ENCODE measurements at regions not wholly inside any gene's neighbourhood (a gene's known extent, or its start where the extent isn't known, plus 50 kb on each side); places are given as distances from the start of the nearest gene placed in this dataset.

DNA sequence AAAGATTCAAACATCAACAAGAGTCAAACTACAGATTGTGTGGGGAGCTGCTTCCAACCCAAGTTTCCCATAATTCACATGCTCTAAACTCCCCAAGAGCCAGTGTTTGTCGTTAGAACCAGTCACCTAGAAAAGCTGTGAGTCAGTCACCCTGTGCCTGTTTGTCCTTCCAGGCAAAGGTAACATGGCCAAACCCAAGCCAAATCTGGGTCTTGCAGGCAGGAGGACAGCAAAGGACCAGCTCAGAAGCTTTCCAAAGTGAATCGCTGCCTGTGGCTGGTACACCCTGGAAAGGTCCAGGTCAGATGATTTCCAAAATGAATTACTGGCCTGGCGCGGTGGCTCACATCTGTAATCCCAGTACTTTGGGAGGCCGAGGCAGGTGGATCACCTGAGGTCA, 251.5 kb downstream of the FAM43A start:
- ChIA-PET POLR2A (no interaction called here), CTCF (no interaction called here)
- Histone ChIP-seq H3K27me3 (ENCODE audit: control insufficient read depth, insufficient read depth, low read length) (peaks cover 32% of the 10 kb centered on the region), H3K27ac (ENCODE audit: low read depth, low read length) (no peak overlapping the region), H3K9me3 (ENCODE audit: control insufficient read depth, insufficient read depth, low read length) (peaks cover 3% of the 10 kb centered on the region; the same call in 1 of the 2 replicates), H3K4me3 (ENCODE audit: low read depth, low read length) (no peak overlapping the region)
- TF ChIP-seq, protein P1, sequence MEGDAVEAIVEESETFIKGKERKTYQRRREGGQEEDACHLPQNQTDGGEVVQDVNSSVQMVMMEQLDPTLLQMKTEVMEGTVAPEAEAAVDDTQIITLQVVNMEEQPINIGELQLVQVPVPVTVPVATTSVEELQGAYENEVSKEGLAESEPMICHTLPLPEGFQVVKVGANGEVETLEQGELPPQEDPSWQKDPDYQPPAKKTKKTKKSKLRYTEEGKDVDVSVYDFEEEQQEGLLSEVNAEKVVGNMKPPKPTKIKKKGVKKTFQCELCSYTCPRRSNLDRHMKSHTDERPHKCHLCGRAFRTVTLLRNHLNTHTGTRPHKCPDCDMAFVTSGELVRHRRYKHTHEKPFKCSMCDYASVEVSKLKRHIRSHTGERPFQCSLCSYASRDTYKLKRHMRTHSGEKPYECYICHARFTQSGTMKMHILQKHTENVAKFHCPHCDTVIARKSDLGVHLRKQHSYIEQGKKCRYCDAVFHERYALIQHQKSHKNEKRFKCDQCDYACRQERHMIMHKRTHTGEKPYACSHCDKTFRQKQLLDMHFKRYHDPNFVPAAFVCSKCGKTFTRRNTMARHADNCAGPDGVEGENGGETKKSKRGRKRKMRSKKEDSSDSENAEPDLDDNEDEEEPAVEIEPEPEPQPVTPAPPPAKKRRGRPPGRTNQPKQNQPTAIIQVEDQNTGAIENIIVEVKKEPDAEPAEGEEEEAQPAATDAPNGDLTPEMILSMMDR (IDR thresholded peaks at IDR 0.05; ENCODE audit: low read depth, low read length) = no peak
- DNase-seq (ENCODE audit: low read depth, low spot score) = no peak

DNA sequence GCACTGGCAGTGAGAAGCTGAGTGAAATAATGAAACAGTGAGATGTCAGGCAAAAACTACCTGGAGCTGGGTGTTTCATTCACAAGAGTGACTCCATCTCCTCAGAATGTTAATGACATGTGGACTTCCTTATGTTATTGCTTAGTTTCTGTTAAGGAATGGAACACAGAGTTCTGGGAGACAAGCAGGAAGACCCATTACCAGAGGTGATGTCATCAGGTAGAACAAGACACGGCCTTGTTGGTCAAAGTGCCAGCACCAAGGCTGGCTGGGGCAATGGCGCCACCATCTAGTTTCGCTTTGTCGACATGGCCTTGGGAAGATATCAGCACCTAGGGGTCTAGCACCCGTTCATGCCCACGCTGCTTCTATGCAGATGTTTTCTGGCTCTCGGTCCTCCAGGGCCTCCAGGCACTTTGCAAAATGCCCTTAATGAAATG, 252.2 kb downstream of the FAM43A start:
- no peak for DNase-seq (ENCODE audit: low read depth, low spot score)
- Histone ChIP-seq H3K27me3 (ENCODE audit: control insufficient read depth, insufficient read depth, low read length) (peaks cover 32% of the 10 kb centered on the region), H3K27ac (ENCODE audit: low read depth, low read length) (no peak overlapping the region), H3K4me3 (ENCODE audit: low read depth, low read length) (no peak overlapping the region), H3K9me3 (ENCODE audit: control insufficient read depth, insufficient read depth, low read length) (peaks cover 3% of the 10 kb centered on the region; the same call in 1 of the 2 replicates)
- CTCF ChIA-PET = no interaction called here
- TF ChIP-seq, protein P1 (IDR thresholded peaks at IDR 0.05; ENCODE audit: low read depth, low read length) = no peak
- POLR2A ChIA-PET = no interaction called here

DNA sequence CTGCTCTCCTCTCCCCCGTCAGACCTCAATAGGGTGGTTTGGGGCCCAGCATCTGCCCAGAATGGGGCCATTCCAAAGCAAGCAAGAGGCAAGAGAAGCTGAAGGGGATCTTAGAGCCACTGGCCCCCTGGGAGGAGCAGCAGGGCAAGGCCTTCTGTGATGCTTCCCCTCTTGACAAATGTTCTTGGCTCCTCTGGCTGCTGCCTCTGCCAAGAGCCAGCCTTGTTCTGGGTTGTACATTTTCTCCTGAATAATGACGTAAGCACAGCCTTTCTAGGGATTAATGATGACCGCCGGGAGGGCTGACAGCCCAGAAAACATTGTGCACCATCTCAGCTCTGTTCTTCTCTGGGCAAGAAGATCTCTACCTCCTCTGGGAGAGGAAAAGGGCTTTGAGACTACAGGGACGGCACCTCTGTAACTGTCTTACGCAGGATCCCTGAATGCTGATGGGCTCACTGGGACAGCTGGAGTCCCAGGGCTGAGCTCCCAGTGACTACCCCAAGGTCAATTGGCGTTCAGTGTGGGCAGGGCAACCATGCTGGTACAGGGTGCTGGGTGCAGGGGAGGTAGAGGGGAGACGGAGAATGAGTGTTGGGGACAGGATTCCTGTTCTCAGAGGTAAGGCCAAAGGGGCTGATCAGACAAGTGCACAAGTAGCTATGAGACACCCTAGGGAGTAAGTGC, 253.3 kb downstream of the FAM43A start:
- H3K4me3 ChIP-seq (ENCODE audit: low read depth, low read length) = no peak overlapping the region
- no peak overlapping the region for H3K27ac ChIP-seq (ENCODE audit: low read depth, low read length)
- DNase-seq (ENCODE audit: low read depth, low spot score) = no peak
- POLR2A ChIA-PET = no interaction called here
- H3K9me3 ChIP-seq (ENCODE audit: control insufficient read depth, insufficient read depth, low read length) = no peaks in the 10 kb centered on the region
- CTCF ChIA-PET = no interaction called here
- TF ChIP-seq, protein P1 (IDR thresholded peaks at IDR 0.05; ENCODE audit: low read depth, low read length) = no peak
- peaks cover 29% of the 10 kb centered on the region for H3K27me3 ChIP-seq (ENCODE audit: control insufficient read depth, insufficient read depth, low read length)

DNA sequence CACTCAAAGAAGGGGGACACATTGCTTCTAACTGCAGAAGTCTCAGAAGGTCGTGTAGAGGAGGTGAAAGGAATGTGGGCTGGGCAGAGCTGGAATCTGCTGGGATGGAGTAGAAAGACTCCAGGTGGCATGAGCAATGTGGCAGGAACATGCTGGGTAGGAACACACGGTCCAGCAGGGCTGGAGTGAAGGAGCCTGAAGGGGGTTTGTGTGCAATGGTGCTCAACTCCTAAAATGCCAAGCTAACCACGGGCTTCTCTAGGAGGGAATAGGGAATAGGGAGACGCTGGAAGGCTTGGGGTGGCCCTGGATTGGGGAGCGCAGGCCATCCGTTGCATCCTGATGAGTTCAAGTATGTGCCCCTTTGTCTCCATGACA, 253.8 kb downstream of the FAM43A start:
- ChIA-PET CTCF (no interaction called here), POLR2A (no interaction called here)
- Histone ChIP-seq H3K27ac (ENCODE audit: low read depth, low read length) (no peak overlapping the region), H3K9me3 (ENCODE audit: control insufficient read depth, insufficient read depth, low read length) (no peaks in the 10 kb centered on the region; the same call in 1 of the 2 replicates), H3K27me3 (ENCODE audit: control insufficient read depth, insufficient read depth, low read length) (peaks cover 29% of the 10 kb centered on the region), H3K4me3 (ENCODE audit: low read depth, low read length) (no peak overlapping the region)
- DNase-seq (ENCODE audit: low read depth, low spot score) = no peak
- TF ChIP-seq, protein P1 (IDR thresholded peaks at IDR 0.05; ENCODE audit: low read depth, low read length) = no peak

DNA sequence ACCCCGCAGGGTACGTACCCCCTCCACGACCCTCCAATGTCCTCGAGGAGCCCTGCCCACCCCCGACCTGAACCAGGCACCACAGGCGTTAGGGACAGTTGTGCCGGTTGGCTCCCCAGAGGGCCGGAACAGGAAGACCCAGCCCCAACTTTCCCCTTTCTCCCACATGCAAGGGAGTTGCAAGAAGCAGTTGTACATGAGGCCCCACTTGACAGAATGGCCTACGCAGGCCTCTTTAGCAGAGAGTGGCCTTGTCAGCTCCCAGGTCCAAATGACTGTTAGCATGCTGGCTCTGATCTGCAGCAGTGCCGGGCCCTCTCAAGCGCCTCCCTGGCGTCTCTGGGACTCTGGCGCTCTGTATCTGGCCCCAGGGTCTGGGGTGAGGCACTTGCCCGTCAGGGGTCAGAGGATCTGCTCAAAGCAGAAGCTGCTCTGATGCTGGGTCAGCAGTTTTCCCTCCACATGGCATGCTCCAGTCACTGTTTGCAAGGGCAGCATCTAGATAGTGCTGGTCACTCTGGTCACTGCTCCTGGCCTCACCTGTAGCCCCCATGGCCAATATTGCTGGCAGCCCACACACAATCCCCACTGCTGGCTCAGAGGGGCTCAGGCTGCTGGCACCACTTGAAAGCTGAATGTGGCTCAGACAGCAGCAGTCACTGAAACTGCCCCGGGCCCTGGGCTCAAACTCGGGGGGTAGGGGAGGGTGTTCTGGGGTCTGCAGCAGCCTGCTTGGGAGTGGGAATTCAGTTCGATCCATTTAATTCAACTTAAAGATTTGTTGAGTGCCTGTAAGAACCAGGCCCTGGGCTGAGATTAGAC, 254.5 kb downstream of the FAM43A start:
- Histone ChIP-seq H3K9me3 (ENCODE audit: control insufficient read depth, insufficient read depth, low read length) (no peaks in the 10 kb centered on the region; the same call in 1 of the 2 replicates), H3K27ac (ENCODE audit: low read depth, low read length) (no peak overlapping the region), H3K27me3 (ENCODE audit: control insufficient read depth, insufficient read depth, low read length) (peaks cover 35% of the 10 kb centered on the region), H3K4me3 (ENCODE audit: low read depth, low read length) (no peak overlapping the region)
- TF ChIP-seq, protein P1 (IDR thresholded peaks at IDR 0.05; ENCODE audit: low read depth, low read length) = no peak
- DNase-seq (ENCODE audit: low read depth, low spot score) = no peak
- POLR2A ChIA-PET = no interaction called here
- CTCF ChIA-PET = no interaction called here

All from AG04450 (cell line).